ENCODE measurements at regions not wholly inside any gene's neighbourhood (a gene's known extent, or its start where the extent isn't known, plus 50 kb on each side); places are given as distances from the start of the nearest gene placed in this dataset.
A peak's percentile ranks its signal among the peaks of the same experiment; 100 is the strongest.

GRCh38 chr4:12873351-12873750 is 610.8 kb downstream of the RAB28 start:
- no peak for DNase-seq (ENCODE audit: low read depth)

- no peak for DNase-seq (ENCODE audit: low read depth)
These were observed 622.7 kb downstream of the RAB28 start for GRCh38 chr4:12861422-12861821.

- DNase-seq (ENCODE audit: low read depth) = peak; percentile 81
These were observed 631.5 kb downstream of the RAB28 start for GRCh38 chr4:12852338-12853307.

GRCh38 chr4:12846368-12846767 is 637.8 kb downstream of the RAB28 start:
- DNase-seq (ENCODE audit: low read depth) = peak; percentile 43

- peak; percentile 8 for DNase-seq (ENCODE audit: low read depth)
These were observed 640.0 kb downstream of the RAB28 start for GRCh38 chr4:12844141-12844540.

- DNase-seq (ENCODE audit: low read depth) = no peak
These were observed 656.2 kb downstream of the RAB28 start for GRCh38 chr4:12827966-12828365.

GRCh38 chr4:12791536-12791935 is 692.6 kb downstream of the RAB28 start:
- DNase-seq (ENCODE audit: low read depth) = peak; percentile 23

- DNase-seq (ENCODE audit: low read depth) = no peak
These were observed 696.9 kb downstream of the RAB28 start for GRCh38 chr4:12787261-12787660.

- DNase-seq (ENCODE audit: low read depth) = no peak
These were observed 705.4 kb downstream of the RAB28 start for GRCh38 chr4:12778706-12779105.

GRCh38 chr4:12778191-12778590 is 705.9 kb downstream of the RAB28 start:
- DNase-seq (ENCODE audit: low read depth) = no peak

GRCh38 chr4:12770351-12770750 is 713.8 kb downstream of the RAB28 start:
- DNase-seq (ENCODE audit: low read depth) = no peak

GRCh38 chr4:12761694-12762093 is 722.4 kb downstream of the RAB28 start:
- no peak for DNase-seq (ENCODE audit: low read depth)

- DNase-seq (ENCODE audit: low read depth) = no peak
These were observed 737.0 kb downstream of the RAB28 start for GRCh38 chr4:12747154-12747553.

GRCh38 chr4:12746221-12746620 is 737.9 kb downstream of the RAB28 start:
- no peak for DNase-seq (ENCODE audit: low read depth)

GRCh38 chr4:12734586-12734985 is 749.6 kb downstream of the RAB28 start:
- DNase-seq (ENCODE audit: low read depth) = no peak

- peak; percentile 7 for DNase-seq (ENCODE audit: low read depth)
These were observed 754.8 kb downstream of the RAB28 start for GRCh38 chr4:12729384-12729783.

GRCh38 chr4:12724510-12724909 is 759.6 kb downstream of the RAB28 start:
- peak; percentile 2 for DNase-seq (ENCODE audit: low read depth)

GRCh38 chr4:12723849-12724447 is 760.2 kb downstream of the RAB28 start:
- no peak for DNase-seq (ENCODE audit: low read depth)

GRCh38 chr4:12716896-12717295 is 767.2 kb downstream of the RAB28 start:
- DNase-seq (ENCODE audit: low read depth) = no peak

- DNase-seq (ENCODE audit: low read depth) = no peak
These were observed 771.3 kb downstream of the RAB28 start for GRCh38 chr4:12712648-12713339.

- no peak for DNase-seq (ENCODE audit: low read depth)
These were observed 776.6 kb downstream of the RAB28 start for GRCh38 chr4:12707381-12708175.

- no peak for DNase-seq (ENCODE audit: low read depth)
These were observed 781.1 kb downstream of the RAB28 start for GRCh38 chr4:12703036-12703435.
